ENCODE measurements at regions not wholly inside any gene's neighbourhood (a gene's known extent, or its start where the extent isn't known, plus 50 kb on each side); places are given as distances from the start of the nearest gene placed in this dataset.

DNA sequence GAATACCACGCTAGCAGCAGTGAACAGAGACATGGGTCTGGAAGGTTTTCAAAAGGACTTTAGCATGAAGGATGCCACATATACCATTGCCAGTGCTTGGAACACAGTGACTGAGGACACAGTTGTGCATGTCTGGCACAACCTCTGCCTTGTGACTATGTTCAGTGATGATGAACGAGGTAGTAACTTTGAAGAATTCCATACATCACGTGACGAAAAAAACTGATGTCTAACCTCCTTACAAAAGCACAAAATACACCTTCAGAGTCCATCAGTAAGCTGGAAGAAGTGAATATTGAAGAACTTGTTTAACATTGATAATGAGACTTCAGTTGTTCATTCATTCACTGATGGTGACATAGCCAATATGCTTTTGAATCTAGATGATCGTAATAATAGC is 594.8 kb upstream of the GRM7 start:
- no peaks in the 10 kb centered on the region for H3K27me3 ChIP-seq
- DNase-seq: no peak
- H3K27ac ChIP-seq: no peak overlapping the region
- H3K4me1 ChIP-seq (ENCODE audit: insufficient read depth): no peaks in the 10 kb centered on the region
- H3K9me3 ChIP-seq: no peaks in the 10 kb centered on the region
- TF ChIP-seq EP300 (IDR thresholded peaks at IDR 0.05): no peak
- TF ChIP-seq POLR2A (IDR thresholded peaks at IDR 0.05): no peak
- TF ChIP-seq, protein P1, sequence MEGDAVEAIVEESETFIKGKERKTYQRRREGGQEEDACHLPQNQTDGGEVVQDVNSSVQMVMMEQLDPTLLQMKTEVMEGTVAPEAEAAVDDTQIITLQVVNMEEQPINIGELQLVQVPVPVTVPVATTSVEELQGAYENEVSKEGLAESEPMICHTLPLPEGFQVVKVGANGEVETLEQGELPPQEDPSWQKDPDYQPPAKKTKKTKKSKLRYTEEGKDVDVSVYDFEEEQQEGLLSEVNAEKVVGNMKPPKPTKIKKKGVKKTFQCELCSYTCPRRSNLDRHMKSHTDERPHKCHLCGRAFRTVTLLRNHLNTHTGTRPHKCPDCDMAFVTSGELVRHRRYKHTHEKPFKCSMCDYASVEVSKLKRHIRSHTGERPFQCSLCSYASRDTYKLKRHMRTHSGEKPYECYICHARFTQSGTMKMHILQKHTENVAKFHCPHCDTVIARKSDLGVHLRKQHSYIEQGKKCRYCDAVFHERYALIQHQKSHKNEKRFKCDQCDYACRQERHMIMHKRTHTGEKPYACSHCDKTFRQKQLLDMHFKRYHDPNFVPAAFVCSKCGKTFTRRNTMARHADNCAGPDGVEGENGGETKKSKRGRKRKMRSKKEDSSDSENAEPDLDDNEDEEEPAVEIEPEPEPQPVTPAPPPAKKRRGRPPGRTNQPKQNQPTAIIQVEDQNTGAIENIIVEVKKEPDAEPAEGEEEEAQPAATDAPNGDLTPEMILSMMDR (IDR thresholded peaks at IDR 0.05): no peak
- no peaks in the 10 kb centered on the region for H3K36me3 ChIP-seq
- intact Hi-C loops (cut with DNase I): no loop called here
- WGBS, 3 donors: 68 to 76% (median 74%) methylated on average over 5 of the region's 5 CpGs
- no peak overlapping the region for H3K4me3 ChIP-seq

DNA sequence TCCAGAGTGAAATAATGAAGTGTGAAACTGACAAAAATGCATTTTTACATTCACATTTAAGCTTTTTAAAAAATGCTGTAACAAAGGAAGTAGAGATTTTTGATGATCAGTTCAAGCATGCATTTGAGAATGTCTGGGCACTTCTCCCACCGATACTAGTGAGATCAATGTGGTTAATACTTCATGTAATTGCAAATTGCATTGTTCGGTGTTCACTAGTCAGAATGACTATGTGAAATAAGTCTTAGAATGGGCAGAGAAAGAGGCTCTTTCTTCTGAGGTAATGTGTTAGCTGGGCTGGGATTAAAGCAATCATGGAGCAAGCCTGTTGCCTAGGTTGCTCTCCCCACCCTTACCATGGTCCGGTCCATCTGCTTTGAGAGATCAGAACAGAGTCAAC is 587.0 kb upstream of the GRM7 start:
- no peaks in the 10 kb centered on the region for H3K9me3 ChIP-seq
- WGBS, 3 donors: 61 to 94% (median 88%) methylated on average over 3 of the region's 3 CpGs
- no peaks in the 10 kb centered on the region for H3K4me1 ChIP-seq (ENCODE audit: insufficient read depth)
- TF ChIP-seq EP300 (IDR thresholded peaks at IDR 0.05): no peak
- no peak for TF ChIP-seq POLR2A (IDR thresholded peaks at IDR 0.05)
- TF ChIP-seq, protein P1 (IDR thresholded peaks at IDR 0.05): no peak
- no peaks in the 10 kb centered on the region for H3K27me3 ChIP-seq
- no peak overlapping the region for H3K27ac ChIP-seq
- H3K4me3 ChIP-seq: no peak overlapping the region
- no peak for DNase-seq
- H3K36me3 ChIP-seq: no peaks in the 10 kb centered on the region
- intact Hi-C loops (cut with DNase I): no loop called here

DNA sequence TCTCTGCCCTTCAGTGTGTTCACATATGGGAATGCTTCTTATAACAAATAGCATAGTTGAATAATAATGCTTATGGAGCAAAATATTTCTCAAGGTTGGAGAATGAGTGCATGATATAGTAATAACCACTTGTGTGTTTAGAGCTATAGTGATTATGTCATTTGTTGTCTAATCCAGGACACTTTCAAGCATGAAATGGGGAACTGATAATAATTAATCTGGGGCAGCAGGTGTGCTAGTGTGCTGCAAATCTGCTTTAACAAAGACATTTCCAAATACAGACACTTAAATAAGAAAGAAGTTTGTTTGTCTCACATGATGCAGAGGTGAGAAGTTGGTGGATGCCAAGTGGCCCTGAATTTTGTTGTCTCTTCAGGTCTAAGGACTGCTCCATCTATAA is 579.3 kb upstream of the GRM7 start:
- Histone ChIP-seq H3K4me1 (ENCODE audit: insufficient read depth) (no peaks in the 10 kb centered on the region), H3K4me3 (no peak overlapping the region), H3K27ac (no peak overlapping the region), H3K27me3 (no peaks in the 10 kb centered on the region), H3K36me3 (no peaks in the 10 kb centered on the region), H3K9me3 (no peaks in the 10 kb centered on the region)
- DNase-seq: no peak
- intact Hi-C loops (cut with DNase I): no loop called here
- TF ChIP-seq POLR2A (IDR thresholded peaks at IDR 0.05) (no peak), EP300 (IDR thresholded peaks at IDR 0.05) (no peak)
- TF ChIP-seq, protein P1 (IDR thresholded peaks at IDR 0.05): no peak

DNA sequence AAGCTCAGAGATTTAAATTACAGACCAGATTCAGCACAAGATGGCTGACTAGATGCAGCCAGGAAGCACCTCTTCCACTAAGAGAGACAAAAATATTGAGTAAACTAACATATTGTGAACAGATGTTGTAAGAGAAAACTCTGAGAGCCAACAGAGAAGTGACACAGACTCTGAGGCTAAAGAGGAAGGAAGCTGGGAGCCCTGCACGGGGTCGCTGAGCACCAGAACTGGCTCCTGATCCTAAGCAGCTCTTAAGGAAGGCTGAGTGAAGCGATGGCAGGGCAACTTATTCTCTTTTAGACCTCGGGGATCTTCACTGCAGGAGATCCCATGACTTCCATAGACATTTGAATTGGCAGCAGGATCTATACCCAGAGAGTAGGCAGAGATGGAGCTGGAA is 578.0 kb upstream of the GRM7 start:
- no peak for DNase-seq
- intact Hi-C loops (cut with DNase I): no loop called here

More for the DNA sequence above, 578.0 kb upstream of the GRM7 start:
- WGBS, 3 donors: 78 to 89% (median 82%) methylated on average over 4 of the region's 4 CpGs
- H3K4me1 ChIP-seq (ENCODE audit: insufficient read depth): no peaks in the 10 kb centered on the region
- H3K9me3 ChIP-seq: no peaks in the 10 kb centered on the region
- H3K4me3 ChIP-seq: no peak overlapping the region
- no peaks in the 10 kb centered on the region for H3K36me3 ChIP-seq
- H3K27ac ChIP-seq: no peak overlapping the region
- TF ChIP-seq, protein P1 (IDR thresholded peaks at IDR 0.05): no peak
- no peak for TF ChIP-seq POLR2A (IDR thresholded peaks at IDR 0.05)
- no peak for TF ChIP-seq EP300 (IDR thresholded peaks at IDR 0.05)
- no peaks in the 10 kb centered on the region for H3K27me3 ChIP-seq
